ENCODE measurements at regions not wholly inside any gene's neighbourhood (a gene's known extent, or its start where the extent isn't known, plus 50 kb on each side); places are given as distances from the start of the nearest gene placed in this dataset.
A peak's percentile ranks its signal among the peaks of the same experiment; 100 is the strongest.
"Not testable (repeated sequence)": the region's sequence is repeated elsewhere in the genome, so short reads cannot be mapped to it uniquely, and the experiment has no call there.

- no peaks in the 10 kb centered on the region for H3K4me1 ChIP-seq (ENCODE audit: control insufficient read depth, insufficient read depth, low read length)
- H3K9me3 ChIP-seq (ENCODE audit: control insufficient read depth, insufficient read depth, low read length): no peaks in the 10 kb centered on the region
- no peak for DNase-seq (ENCODE audit: low read depth in 4 of 6, low spot score in 6 of 6)
- no peaks in the 10 kb centered on the region for H3K36me3 ChIP-seq (ENCODE audit: control insufficient read depth, insufficient read depth, low read length)
- no CpG with 5 or more reads among the region's 1 CpG for WGBS (ENCODE audit: insufficient coverage)
- H3K27me3 ChIP-seq (ENCODE audit: control insufficient read depth, insufficient read depth, low read length): no peaks in the 10 kb centered on the region
- no peak overlapping the region for H3K27ac ChIP-seq (ENCODE audit: low read depth, low read length)
- H3K4me3 ChIP-seq (ENCODE audit: low read depth, low read length): no peak overlapping the region
These were observed 286.1 kb upstream of the HNRNPA3 start for GRCh38 chr2:176926453-176926852.

GRCh38 chr2:176929387-176929786, 283.2 kb upstream of the HNRNPA3 start:
- H3K27ac ChIP-seq (ENCODE audit: low read depth, low read length); H3K4me1 ChIP-seq (ENCODE audit: control insufficient read depth, insufficient read depth, low read length); H3K4me3 ChIP-seq (ENCODE audit: low read depth, low read length); H3K27me3 ChIP-seq (ENCODE audit: control insufficient read depth, insufficient read depth, low read length); DNase-seq (ENCODE audit: low read depth in 4 of 6, low spot score in 6 of 6); H3K36me3 ChIP-seq (ENCODE audit: control insufficient read depth, insufficient read depth, low read length); H3K9me3 ChIP-seq (ENCODE audit: control insufficient read depth, insufficient read depth, low read length): not testable (repeated sequence)
- no CpG with 5 or more reads among the region's 2 CpGs for WGBS (ENCODE audit: insufficient coverage)

- Histone ChIP-seq H3K27ac (ENCODE audit: low read depth, low read length) (no peak overlapping the region), H3K4me3 (ENCODE audit: low read depth, low read length) (no peak overlapping the region), H3K27me3 (ENCODE audit: control insufficient read depth, insufficient read depth, low read length) (no peaks in the 10 kb centered on the region), H3K9me3 (ENCODE audit: control insufficient read depth, insufficient read depth, low read length) (no peaks in the 10 kb centered on the region), H3K36me3 (ENCODE audit: control insufficient read depth, insufficient read depth, low read length) (no peaks in the 10 kb centered on the region), H3K4me1 (ENCODE audit: control insufficient read depth, insufficient read depth, low read length) (no peaks in the 10 kb centered on the region)
- DNase-seq (ENCODE audit: low read depth in 4 of 6, low spot score in 6 of 6): peak in 1 of 6 donors; percentile 78
- 83% methylated on average over 1 of the region's 8 CpGs for WGBS (ENCODE audit: insufficient coverage)
These were observed 280.7 kb upstream of the HNRNPA3 start for GRCh38 chr2:176931588-176932563.

- 95% methylated on average over 3 of the region's 5 CpGs for WGBS (ENCODE audit: insufficient coverage)
- H3K4me1 ChIP-seq (ENCODE audit: control insufficient read depth, insufficient read depth, low read length): no peaks in the 10 kb centered on the region
- no peaks in the 10 kb centered on the region for H3K9me3 ChIP-seq (ENCODE audit: control insufficient read depth, insufficient read depth, low read length)
- no peak for DNase-seq (ENCODE audit: low read depth in 4 of 6, low spot score in 6 of 6)
- no peaks in the 10 kb centered on the region for H3K36me3 ChIP-seq (ENCODE audit: control insufficient read depth, insufficient read depth, low read length)
- H3K27ac ChIP-seq (ENCODE audit: low read depth, low read length): no peak overlapping the region
- H3K27me3 ChIP-seq (ENCODE audit: control insufficient read depth, insufficient read depth, low read length): no peaks in the 10 kb centered on the region
- H3K4me3 ChIP-seq (ENCODE audit: low read depth, low read length): no peak overlapping the region
These were observed 278.5 kb upstream of the HNRNPA3 start for GRCh38 chr2:176934131-176934530.

- no peaks in the 10 kb centered on the region for H3K9me3 ChIP-seq (ENCODE audit: control insufficient read depth, insufficient read depth, low read length)
- no peaks in the 10 kb centered on the region for H3K36me3 ChIP-seq (ENCODE audit: control insufficient read depth, insufficient read depth, low read length)
- WGBS (ENCODE audit: insufficient coverage): 55% methylated on average over 7 of the region's 7 CpGs
- no peaks in the 10 kb centered on the region for H3K4me1 ChIP-seq (ENCODE audit: control insufficient read depth, insufficient read depth, low read length)
- H3K27me3 ChIP-seq (ENCODE audit: control insufficient read depth, insufficient read depth, low read length): no peaks in the 10 kb centered on the region
- H3K27ac ChIP-seq (ENCODE audit: low read depth, low read length): no peak overlapping the region
- H3K4me3 ChIP-seq (ENCODE audit: low read depth, low read length): no peak overlapping the region
- DNase-seq (ENCODE audit: low read depth in 4 of 6, low spot score in 6 of 6): peak in 1 of 6 donors; percentile 38
These were observed 277.7 kb upstream of the HNRNPA3 start for GRCh38 chr2:176934869-176935415.

GRCh38 chr2:176935543-176936102, 277.0 kb upstream of the HNRNPA3 start:
- Histone ChIP-seq H3K4me1 (ENCODE audit: control insufficient read depth, insufficient read depth, low read length) (no peaks in the 10 kb centered on the region), H3K4me3 (ENCODE audit: low read depth, low read length) (no peak overlapping the region), H3K27me3 (ENCODE audit: control insufficient read depth, insufficient read depth, low read length) (no peaks in the 10 kb centered on the region), H3K27ac (ENCODE audit: low read depth, low read length) (no peak overlapping the region), H3K9me3 (ENCODE audit: control insufficient read depth, insufficient read depth, low read length) (no peaks in the 10 kb centered on the region), H3K36me3 (ENCODE audit: control insufficient read depth, insufficient read depth, low read length) (no peaks in the 10 kb centered on the region)
- no peak for DNase-seq (ENCODE audit: low read depth in 4 of 6, low spot score in 6 of 6)
- 17% methylated on average over 1 of the region's 5 CpGs for WGBS (ENCODE audit: insufficient coverage)

GRCh38 chr2:176936410-176936809, 276.2 kb upstream of the HNRNPA3 start:
- Histone ChIP-seq H3K4me3 (ENCODE audit: low read depth, low read length) (no peak overlapping the region), H3K27ac (ENCODE audit: low read depth, low read length) (no peak overlapping the region), H3K4me1 (ENCODE audit: control insufficient read depth, insufficient read depth, low read length) (no peaks in the 10 kb centered on the region), H3K36me3 (ENCODE audit: control insufficient read depth, insufficient read depth, low read length) (no peaks in the 10 kb centered on the region), H3K27me3 (ENCODE audit: control insufficient read depth, insufficient read depth, low read length) (no peaks in the 10 kb centered on the region), H3K9me3 (ENCODE audit: control insufficient read depth, insufficient read depth, low read length) (no peaks in the 10 kb centered on the region)
- DNase-seq (ENCODE audit: low read depth in 4 of 6, low spot score in 6 of 6): no peak
- 94% methylated on average over 3 of the region's 3 CpGs for WGBS (ENCODE audit: insufficient coverage)

- H3K36me3 ChIP-seq (ENCODE audit: control insufficient read depth, insufficient read depth, low read length): no peaks in the 10 kb centered on the region
- H3K27me3 ChIP-seq (ENCODE audit: control insufficient read depth, insufficient read depth, low read length): no peaks in the 10 kb centered on the region
- H3K9me3 ChIP-seq (ENCODE audit: control insufficient read depth, insufficient read depth, low read length): no peaks in the 10 kb centered on the region
- H3K4me3 ChIP-seq (ENCODE audit: low read depth, low read length): no peak overlapping the region
- no peak for DNase-seq (ENCODE audit: low read depth in 4 of 6, low spot score in 6 of 6)
- H3K4me1 ChIP-seq (ENCODE audit: control insufficient read depth, insufficient read depth, low read length): no peaks in the 10 kb centered on the region
- no peak overlapping the region for H3K27ac ChIP-seq (ENCODE audit: low read depth, low read length)
- no CpG with 5 or more reads among the region's 3 CpGs for whole genome bisulfite sequencing (ENCODE audit: insufficient coverage)
These were observed 267.6 kb upstream of the HNRNPA3 start for GRCh38 chr2:176944998-176945397.

GRCh38 chr2:176947754-176948153, 264.8 kb upstream of the HNRNPA3 start:
- no peaks in the 10 kb centered on the region for H3K27me3 ChIP-seq (ENCODE audit: control insufficient read depth, insufficient read depth, low read length)
- H3K4me3 ChIP-seq (ENCODE audit: low read depth, low read length): no peak overlapping the region
- no peaks in the 10 kb centered on the region for H3K36me3 ChIP-seq (ENCODE audit: control insufficient read depth, insufficient read depth, low read length)
- H3K4me1 ChIP-seq (ENCODE audit: control insufficient read depth, insufficient read depth, low read length): no peaks in the 10 kb centered on the region
- WGBS (ENCODE audit: insufficient coverage): 83% methylated on average over 1 of the region's 1 CpG
- DNase-seq (ENCODE audit: low read depth in 4 of 6, low spot score in 6 of 6): no peak
- H3K9me3 ChIP-seq (ENCODE audit: control insufficient read depth, insufficient read depth, low read length): no peaks in the 10 kb centered on the region
- H3K27ac ChIP-seq (ENCODE audit: low read depth, low read length): no peak overlapping the region
